ENCODE measurements at regions not wholly inside any gene's neighbourhood (a gene's known extent, or its start where the extent isn't known, plus 50 kb on each side); places are given as distances from the start of the nearest gene placed in this dataset.

DNA sequence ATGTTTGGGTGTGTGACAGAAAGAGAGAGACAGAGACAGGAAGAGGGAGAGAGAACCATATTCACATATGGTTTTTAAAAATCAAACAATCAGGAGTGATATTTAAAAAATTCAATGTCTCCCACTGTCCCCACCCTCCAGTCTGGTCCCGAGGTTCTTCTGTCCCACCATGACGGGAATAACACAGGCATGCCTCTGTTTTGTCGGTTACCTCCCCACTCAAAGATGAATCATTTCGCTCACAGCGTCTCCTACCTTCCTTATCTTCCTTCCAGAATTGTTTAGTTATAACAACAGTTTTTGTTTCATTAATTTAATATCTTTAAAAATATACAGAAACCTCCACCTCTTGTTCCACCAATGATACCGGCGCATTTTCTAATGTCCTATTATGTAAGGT lies 113.0 kb downstream of the KCNF1 start:
- TF ChIP-seq, protein P1, sequence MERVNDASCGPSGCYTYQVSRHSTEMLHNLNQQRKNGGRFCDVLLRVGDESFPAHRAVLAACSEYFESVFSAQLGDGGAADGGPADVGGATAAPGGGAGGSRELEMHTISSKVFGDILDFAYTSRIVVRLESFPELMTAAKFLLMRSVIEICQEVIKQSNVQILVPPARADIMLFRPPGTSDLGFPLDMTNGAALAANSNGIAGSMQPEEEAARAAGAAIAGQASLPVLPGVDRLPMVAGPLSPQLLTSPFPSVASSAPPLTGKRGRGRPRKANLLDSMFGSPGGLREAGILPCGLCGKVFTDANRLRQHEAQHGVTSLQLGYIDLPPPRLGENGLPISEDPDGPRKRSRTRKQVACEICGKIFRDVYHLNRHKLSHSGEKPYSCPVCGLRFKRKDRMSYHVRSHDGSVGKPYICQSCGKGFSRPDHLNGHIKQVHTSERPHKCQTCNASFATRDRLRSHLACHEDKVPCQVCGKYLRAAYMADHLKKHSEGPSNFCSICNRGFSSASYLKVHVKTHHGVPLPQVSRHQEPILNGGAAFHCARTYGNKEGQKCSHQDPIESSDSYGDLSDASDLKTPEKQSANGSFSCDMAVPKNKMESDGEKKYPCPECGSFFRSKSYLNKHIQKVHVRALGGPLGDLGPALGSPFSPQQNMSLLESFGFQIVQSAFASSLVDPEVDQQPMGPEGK (CRISPR knock-in tag; IDR thresholded peaks at IDR 0.05; ENCODE audit: borderline replicate concordance): no peak
- TF ChIP-seq PPARA (CRISPR knock-in tag; IDR thresholded peaks at IDR 0.05; ENCODE audit: borderline replicate concordance) (no peak), GLIS3 (CRISPR knock-in tag; IDR thresholded peaks at IDR 0.05) (no peak), ISL1 (CRISPR knock-in tag; IDR thresholded peaks at IDR 0.05) (no peak), ZNF8 (CRISPR knock-in tag; IDR thresholded peaks at IDR 0.05) (no peak), ARNTL (CRISPR knock-in tag; IDR thresholded peaks at IDR 0.05; ENCODE audit: borderline replicate concordance, low read depth) (no peak), ZC3H10 (CRISPR knock-in tag; IDR thresholded peaks at IDR 0.05) (no peak), CSDC2 (CRISPR knock-in tag; IDR thresholded peaks at IDR 0.05) (no peak), OSR1 (CRISPR knock-in tag; IDR thresholded peaks at IDR 0.05) (no peak), TCF4 (CRISPR knock-in tag; IDR thresholded peaks at IDR 0.05; ENCODE audit: borderline replicate concordance) (no peak)
- TF ChIP-seq, protein P2, sequence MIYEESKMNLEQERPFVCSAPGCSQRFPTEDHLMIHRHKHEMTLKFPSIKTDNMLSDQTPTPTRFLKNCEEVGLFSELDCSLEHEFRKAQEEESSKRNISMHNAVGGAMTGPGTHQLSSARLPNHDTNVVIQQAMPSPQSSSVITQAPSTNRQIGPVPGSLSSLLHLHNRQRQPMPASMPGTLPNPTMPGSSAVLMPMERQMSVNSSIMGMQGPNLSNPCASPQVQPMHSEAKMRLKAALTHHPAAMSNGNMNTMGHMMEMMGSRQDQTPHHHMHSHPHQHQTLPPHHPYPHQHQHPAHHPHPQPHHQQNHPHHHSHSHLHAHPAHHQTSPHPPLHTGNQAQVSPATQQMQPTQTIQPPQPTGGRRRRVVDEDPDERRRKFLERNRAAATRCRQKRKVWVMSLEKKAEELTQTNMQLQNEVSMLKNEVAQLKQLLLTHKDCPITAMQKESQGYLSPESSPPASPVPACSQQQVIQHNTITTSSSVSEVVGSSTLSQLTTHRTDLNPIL (CRISPR knock-in tag; IDR thresholded peaks at IDR 0.05; ENCODE audit: low read depth): no peak

Measured in SK-N-SH treated with all-trans-retinoic acid at 6 μM for 48 hours (cell line).